K562 (cell line): ENCODE measurements at regions not wholly inside any gene's neighbourhood (a gene's known extent, or its start where the extent isn't known, plus 50 kb on each side); places are given as distances from the start of the nearest gene placed in this dataset.

Experiments
- CBX3 ChIP-seq, 2 experiments: IDR thresholded peaks; 1 replicate in 1 of 2; 2 replicates in 1 of 2; pipeline ENCODE4 v1.6.1; 2012; ENCODE audit warnings: inconsistent platforms in 2 of 2, low read length in 2 of 2, borderline replicate concordance in 1 of 2, control low read depth in 1 of 2
- COPS2 ChIP-seq: fragments of 450-650 bp; conservative IDR thresholded peaks from 2 replicates; pipeline ENCODE4 v1.6.1; 2016; ENCODE audit warnings: mild to moderate bottlenecking, moderate library complexity
- ETV1 ChIP-seq: fragments of 450-650 bp; conservative IDR thresholded peaks from 2 replicates; pipeline ENCODE4 v1.6.1; 2016; ENCODE audit warnings: missing genetic modification characterization, control low read depth, low read depth, missing compliant biosample characterization
- HDAC3 ChIP-seq: fragments of 450-650 bp; IDR thresholded peaks from 2 replicates; pipeline ENCODE4 v1.6.1; 2018; ENCODE audit warnings: borderline replicate concordance, mild to moderate bottlenecking, moderate library complexity; ENCODE audit not compliant: partially characterized antibody
- KLF10 ChIP-seq: fragments of 250-450 bp; sonication (Bioruptor Pico); IDR thresholded peaks from 2 replicates; pipeline ENCODE4 v1.6.1; 2021; ENCODE audit warnings: matching md5 sums
- L3MBTL2 ChIP-seq: fragments of 450-650 bp; IDR thresholded peaks from 2 replicates; pipeline ENCODE4 v1.6.1; 2016; ENCODE audit warnings: mild to moderate bottlenecking, moderate library complexity
- NFXL1 ChIP-seq: fragments of 450-650 bp; formaldehyde crosslinking; IDR thresholded peaks from 2 replicates; pipeline ENCODE4 v1.4.0; 2021; ENCODE audit warnings: mild to moderate bottlenecking
- PTRF ChIP-seq: fragments of 450-650 bp; IDR thresholded peaks from 2 replicates; pipeline ENCODE4 v1.6.1; 2016; ENCODE audit warnings: mild to moderate bottlenecking, missing genetic modification characterization, missing compliant biosample characterization
- SMAD4 ChIP-seq: fragments of 250-450 bp; sonication (Bioruptor Pico); conservative IDR thresholded peaks from 2 replicates; pipeline ENCODE4 v1.8.0; 2021; ENCODE audit warnings: inconsistent platforms, mild to moderate bottlenecking, moderate library complexity
- STAT5A ChIP-seq: IDR thresholded peaks from 2 replicates; pipeline ENCODE4 v1.6.1; 2012; ENCODE audit warnings: low read length, inconsistent platforms, borderline replicate concordance
- TBL1XR1 ChIP-seq, 2 experiments: IDR thresholded peaks; 2 replicates each; pipeline ENCODE4 v1.6.1; 2012; ENCODE audit warnings: improper control_type of control experiment in 2 of 2, low read length in 2 of 2, mild to moderate bottlenecking in 1 of 2
- TCF3 ChIP-seq: sonication (generic); formaldehyde crosslinking; IDR thresholded peaks from 2 replicates; pipeline ENCODE4 v1.4.0; 2020; ENCODE audit warnings: mild to moderate bottlenecking, missing genetic modification reagents
- ZNF354B ChIP-seq: fragments of 250-450 bp; sonication (Bioruptor Pico); IDR thresholded peaks from 2 replicates; pipeline ENCODE4 v1.4.0; 2020
- ZNF778 ChIP-seq: fragments of 450-650 bp; formaldehyde crosslinking; IDR thresholded peaks from 2 replicates; pipeline ENCODE4 v1.4.0; 2020; ENCODE audit warnings: mild to moderate bottlenecking, moderate library complexity
- ZSCAN32 ChIP-seq: fragments of 450-650 bp; formaldehyde crosslinking; IDR thresholded peaks from 2 replicates; pipeline ENCODE4 v1.4.0; 2020; ENCODE audit warnings: mild to moderate bottlenecking, moderate library complexity
- TF ChIP-seq, protein P1 (sequence below): IDR thresholded peaks from 3 replicates; pipeline ENCODE4 v1.6.1; 2011; ENCODE audit warnings: borderline replicate concordance, mild to moderate bottlenecking; ENCODE audit not compliant: insufficient read length, insufficient read depth

DNA sequence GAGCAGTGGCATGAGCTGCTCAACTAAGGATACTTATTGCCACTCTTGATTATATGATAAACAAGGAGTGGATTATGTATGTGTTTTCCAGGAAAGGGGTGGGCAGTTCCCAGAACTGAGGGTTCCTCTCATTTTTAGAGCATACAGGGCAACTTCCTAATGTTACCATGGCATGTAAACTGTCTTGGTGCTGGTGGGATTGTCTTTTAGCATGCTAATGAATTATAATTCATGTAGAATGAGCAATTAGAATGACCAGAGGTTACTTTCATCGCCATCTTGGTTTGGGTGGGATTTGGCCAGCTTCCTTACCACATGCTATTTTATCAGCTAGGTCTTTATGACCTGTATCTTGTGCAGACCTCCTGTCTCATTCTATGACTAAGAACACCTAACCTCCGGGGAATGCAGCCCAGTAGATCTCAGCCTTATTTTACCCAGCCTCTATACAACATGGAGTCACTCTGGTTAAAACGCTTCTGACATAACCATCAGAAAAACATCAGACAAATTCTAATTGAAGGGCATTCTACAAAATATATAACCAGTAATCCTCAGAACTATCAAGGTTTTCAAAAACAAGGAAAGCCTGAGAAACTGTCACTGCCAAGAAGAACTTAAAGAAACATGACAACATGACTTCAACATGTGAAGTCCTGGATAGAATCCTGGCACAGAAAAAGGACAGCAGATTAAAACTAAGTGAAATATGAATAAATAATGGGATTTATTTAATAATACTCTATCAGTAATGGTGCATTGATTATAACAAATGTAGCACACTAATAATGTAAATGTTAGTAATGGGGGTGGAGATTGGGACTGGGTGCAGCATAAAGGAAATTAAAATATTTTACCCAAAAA lies 365.0 kb downstream of the SEMA3D start (continued):
- TF ChIP-seq NFXL1 (CRISPR knock-in tag) (peak; percentile 95), HDAC3 (peak; percentile 41), PTRF (tag) (peak; percentile 97), ZSCAN32 (peak; percentile 72; the same call in 1 of the 2 replicates), STAT5A (peak; percentile 86), KLF10 (CRISPR knock-in tag) (0 out of 2 replicates have a peak, but pooled peaks have one; percentile 77), L3MBTL2 (peak; percentile 57; the same call in 1 of the 2 replicates), COPS2 (no peak), TCF3 (peak; percentile 66), SMAD4 (CRISPR knock-in tag) (peak; percentile 99), TBL1XR1 (IDR thresholded peaks at IDR 0.05; ENCODE audit: low read length in 2 of 2) (peak in 1 of 2 experiments; percentile 15; a peak in 1 of 4 replicates), ZNF778 (CRISPR knock-in tag) (no peak), CBX3 (IDR thresholded peaks at IDR 0.05; ENCODE audit: borderline replicate concordance in 1 of 2, low read length in 2 of 2) (peak in 1 of 2 experiments; percentile 6; a peak in 1 of 3 replicates), ETV1 (tag) (peak; percentile 87), ZNF354B (peak; percentile 75)
- TF ChIP-seq, protein P1, sequence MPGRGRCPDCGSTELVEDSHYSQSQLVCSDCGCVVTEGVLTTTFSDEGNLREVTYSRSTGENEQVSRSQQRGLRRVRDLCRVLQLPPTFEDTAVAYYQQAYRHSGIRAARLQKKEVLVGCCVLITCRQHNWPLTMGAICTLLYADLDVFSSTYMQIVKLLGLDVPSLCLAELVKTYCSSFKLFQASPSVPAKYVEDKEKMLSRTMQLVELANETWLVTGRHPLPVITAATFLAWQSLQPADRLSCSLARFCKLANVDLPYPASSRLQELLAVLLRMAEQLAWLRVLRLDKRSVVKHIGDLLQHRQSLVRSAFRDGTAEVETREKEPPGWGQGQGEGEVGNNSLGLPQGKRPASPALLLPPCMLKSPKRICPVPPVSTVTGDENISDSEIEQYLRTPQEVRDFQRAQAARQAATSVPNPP = no peak
